KMS-11 (cell line): ENCODE measurements at regions not wholly inside any gene's neighbourhood (a gene's known extent, or its start where the extent isn't known, plus 50 kb on each side); places are given as distances from the start of the nearest gene placed in this dataset.

ENCODE experiments used
- H2AFZ ChIP-seq: fragments of 200-600 bp; sonication (generic); 2 replicates; pipeline ENCODE4 v1.6.1; 2016; ENCODE audit warnings: antibody characterized with exemption, mixed run types, low read depth
- H3K27ac ChIP-seq: fragments of 200-600 bp; sonication (generic); 2 replicates; pipeline ENCODE4 v1.6.1; 2016; ENCODE audit warnings: mild to moderate bottlenecking, mixed run types
- H3K27me3 ChIP-seq: fragments of 200-600 bp; sonication (generic); 2 replicates; pipeline ENCODE4 v1.6.1; 2017; ENCODE audit warnings: mild to moderate bottlenecking, low read depth, mixed run types, moderate library complexity; ENCODE audit not compliant: insufficient read depth
- H3K36me3 ChIP-seq: fragments of 200-600 bp; sonication (generic); 2 replicates; pipeline ENCODE4 v1.6.1; 2017; ENCODE audit warnings: mild to moderate bottlenecking, mixed run types; ENCODE audit not compliant: insufficient read depth
- H3K4me1 ChIP-seq: fragments of 200-600 bp; sonication (generic); 2 replicates; pipeline ENCODE4 v1.6.1; 2016; ENCODE audit warnings: mild to moderate bottlenecking, low read depth, mixed run types; ENCODE audit not compliant: poor library complexity, severe bottlenecking
- H3K4me2 ChIP-seq: fragments of 200-600 bp; sonication (generic); 2 replicates; pipeline ENCODE4 v1.7.0; 2016; ENCODE audit warnings: mild to moderate bottlenecking, mixed run types
- H3K4me3 ChIP-seq: fragments of 200-600 bp; sonication (generic); IDR thresholded peaks from 2 replicates; pipeline ENCODE4 v1.6.1; 2017; ENCODE audit warnings: low read depth, low read length, mixed read lengths; ENCODE audit not compliant: insufficient read depth
- H3K79me2 ChIP-seq: fragments of 200-600 bp; sonication (generic); 2 replicates; pipeline ENCODE4 v1.6.1; 2016; ENCODE audit warnings: low read depth, mixed run types; ENCODE audit not compliant: insufficient read depth
- H3K9ac ChIP-seq: fragments of 200-600 bp; sonication (generic); 2 replicates; pipeline ENCODE4 v1.6.1; 2016; ENCODE audit warnings: mild to moderate bottlenecking, mixed run types
- H4K20me1 ChIP-seq: fragments of 200-600 bp; sonication (generic); 2 replicates; pipeline ENCODE4 v1.6.1; 2016; ENCODE audit warnings: mild to moderate bottlenecking, mixed run types; ENCODE audit not compliant: insufficient read depth
- TF ChIP-seq, protein P1 (sequence below): fragments of 200-600 bp; sonication (generic); conservative IDR thresholded peaks from 2 replicates; pipeline ENCODE4 v1.6.1; 2017; ENCODE audit warnings: low read depth, mild to moderate bottlenecking, antibody characterized with exemption, low read length, moderate library complexity, mixed read lengths

GRCh38 chr14:41280745-41281144 lies 325.9 kb upstream of the LRFN5 start:
- Histone ChIP-seq H3K4me3 (no peak overlapping the region), H3K4me2 (no peak overlapping the region)
- TF ChIP-seq, protein P1, sequence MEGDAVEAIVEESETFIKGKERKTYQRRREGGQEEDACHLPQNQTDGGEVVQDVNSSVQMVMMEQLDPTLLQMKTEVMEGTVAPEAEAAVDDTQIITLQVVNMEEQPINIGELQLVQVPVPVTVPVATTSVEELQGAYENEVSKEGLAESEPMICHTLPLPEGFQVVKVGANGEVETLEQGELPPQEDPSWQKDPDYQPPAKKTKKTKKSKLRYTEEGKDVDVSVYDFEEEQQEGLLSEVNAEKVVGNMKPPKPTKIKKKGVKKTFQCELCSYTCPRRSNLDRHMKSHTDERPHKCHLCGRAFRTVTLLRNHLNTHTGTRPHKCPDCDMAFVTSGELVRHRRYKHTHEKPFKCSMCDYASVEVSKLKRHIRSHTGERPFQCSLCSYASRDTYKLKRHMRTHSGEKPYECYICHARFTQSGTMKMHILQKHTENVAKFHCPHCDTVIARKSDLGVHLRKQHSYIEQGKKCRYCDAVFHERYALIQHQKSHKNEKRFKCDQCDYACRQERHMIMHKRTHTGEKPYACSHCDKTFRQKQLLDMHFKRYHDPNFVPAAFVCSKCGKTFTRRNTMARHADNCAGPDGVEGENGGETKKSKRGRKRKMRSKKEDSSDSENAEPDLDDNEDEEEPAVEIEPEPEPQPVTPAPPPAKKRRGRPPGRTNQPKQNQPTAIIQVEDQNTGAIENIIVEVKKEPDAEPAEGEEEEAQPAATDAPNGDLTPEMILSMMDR: no peak

GRCh38 chr14:41277450-41277849 lies 329.2 kb upstream of the LRFN5 start:
- H3K27me3 ChIP-seq: no peaks in the 10 kb centered on the region
- H2AFZ ChIP-seq: no peak overlapping the region
- H3K4me3 ChIP-seq: no peak overlapping the region
- H3K79me2 ChIP-seq: no peaks in the 10 kb centered on the region
- no peak overlapping the region for H3K27ac ChIP-seq
- no peak overlapping the region for H3K4me2 ChIP-seq
- H3K4me1 ChIP-seq: no peaks in the 10 kb centered on the region
- no peaks in the 10 kb centered on the region for H4K20me1 ChIP-seq
- TF ChIP-seq, protein P1: no peak
- no peaks in the 10 kb centered on the region for H3K36me3 ChIP-seq
- no peak overlapping the region for H3K9ac ChIP-seq

More at GRCh38 chr14:41280745-41281144, 325.9 kb upstream of the LRFN5 start:
- Histone ChIP-seq H3K27me3 (no peaks in the 10 kb centered on the region), H3K9ac (no peak overlapping the region), H3K36me3 (no peaks in the 10 kb centered on the region), H3K4me1 (no peaks in the 10 kb centered on the region), H2AFZ (no peak overlapping the region), H3K27ac (no peak overlapping the region), H4K20me1 (no peaks in the 10 kb centered on the region), H3K79me2 (no peaks in the 10 kb centered on the region)

GRCh38 chr14:41257476-41257875 lies 349.2 kb upstream of the LRFN5 start:
- Histone ChIP-seq H2AFZ (no peak overlapping the region), H4K20me1 (no peaks in the 10 kb centered on the region), H3K9ac (no peak overlapping the region), H3K79me2 (no peaks in the 10 kb centered on the region), H3K4me3 (no peak overlapping the region), H3K4me1 (no peaks in the 10 kb centered on the region), H3K27ac (no peak overlapping the region), H3K36me3 (no peaks in the 10 kb centered on the region), H3K4me2 (no peak overlapping the region), H3K27me3 (no peaks in the 10 kb centered on the region)
- TF ChIP-seq, protein P1: no peak

GRCh38 chr14:41235466-41235865 lies 371.2 kb upstream of the LRFN5 start:
- no peak overlapping the region for H3K9ac ChIP-seq
- H3K79me2 ChIP-seq: no peaks in the 10 kb centered on the region
- no peaks in the 10 kb centered on the region for H3K27me3 ChIP-seq
- H3K4me2 ChIP-seq: no peak overlapping the region
- H3K27ac ChIP-seq: no peak overlapping the region
- H3K4me3 ChIP-seq: no peak overlapping the region
- H3K4me1 ChIP-seq: no peaks in the 10 kb centered on the region
- H3K36me3 ChIP-seq: no peaks in the 10 kb centered on the region
- TF ChIP-seq, protein P1: no peak
- no peaks in the 10 kb centered on the region for H4K20me1 ChIP-seq
- H2AFZ ChIP-seq: no peak overlapping the region

DNA sequence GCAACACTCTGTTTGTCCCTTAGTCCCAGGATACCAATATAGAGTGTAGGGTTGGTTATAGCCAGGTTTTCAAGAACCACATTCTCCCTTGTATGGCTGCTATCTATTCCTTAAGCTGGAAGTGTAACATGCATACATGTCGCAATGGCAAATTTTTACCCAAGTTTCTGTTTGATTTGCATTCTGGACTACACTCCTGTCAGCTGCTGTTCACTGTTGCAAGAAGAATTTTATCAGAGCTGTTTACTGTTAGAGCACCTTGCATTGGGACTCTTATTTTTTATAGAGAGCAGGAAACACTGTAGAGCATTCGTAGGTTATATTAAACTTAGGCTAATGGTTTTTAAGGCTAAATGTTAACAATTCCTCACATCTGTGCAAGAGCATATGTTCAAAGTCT lies 376.0 kb upstream of the LRFN5 start:
- Histone ChIP-seq H2AFZ (no peak overlapping the region), H4K20me1 (no peaks in the 10 kb centered on the region), H3K36me3 (no peaks in the 10 kb centered on the region), H3K9ac (no peak overlapping the region), H3K4me2 (no peak overlapping the region), H3K27ac (no peak overlapping the region), H3K79me2 (no peaks in the 10 kb centered on the region), H3K4me1 (no peaks in the 10 kb centered on the region), H3K4me3 (no peak overlapping the region), H3K27me3 (no peaks in the 10 kb centered on the region)
- TF ChIP-seq, protein P1: no peak
